MM.1S (cell line): ENCODE measurements at regions not wholly inside any gene's neighbourhood (a gene's known extent, or its start where the extent isn't known, plus 50 kb on each side); places are given as distances from the start of the nearest gene placed in this dataset.
"Not testable (repeated sequence)": the region's sequence is repeated elsewhere in the genome, so short reads cannot be mapped to it uniquely, and the experiment has no call there.

ENCODE experiments used
- DNase-seq: peaks from one replicate; pipeline ENCODE4 v3.0.0-alpha.2; 2015
- H2AFZ ChIP-seq: fragments of 300-600 bp; sonication (generic); 2 replicates; pipeline ENCODE4 v1.6.0; 2016; ENCODE audit warnings: antibody characterized with exemption, low read length
- H3F3A ChIP-seq: fragments of 300-600 bp; sonication (generic); 2 replicates; pipeline ENCODE4 v1.6.1; 2016; ENCODE audit warnings: mild to moderate bottlenecking, antibody characterized with exemption, low read length, moderate library complexity, mixed read lengths; ENCODE audit not compliant: insufficient read depth
- H3K27ac ChIP-seq: fragments of 300-600 bp; sonication (generic); 2 replicates; pipeline ENCODE4 v1.5.1; 2016; ENCODE audit warnings: mild to moderate bottlenecking, low read length
- H3K27me3 ChIP-seq: fragments of 300-600 bp; sonication (generic); replicated peaks from 2 replicates; pipeline ENCODE4 v1.6.0; 2016; ENCODE audit warnings: low read length; ENCODE audit not compliant: insufficient read depth
- H3K36me3 ChIP-seq: fragments of 300-600 bp; sonication (generic); replicated peaks from 2 replicates; pipeline ENCODE4 v1.6.1; 2016; ENCODE audit warnings: mild to moderate bottlenecking, low read length, mixed read lengths; ENCODE audit not compliant: insufficient read depth
- H3K4me1 ChIP-seq: fragments of 300-600 bp; sonication (generic); 2 replicates; pipeline ENCODE4 v1.6.1; 2016; ENCODE audit warnings: low read length, mixed read lengths
- H3K4me2 ChIP-seq: fragments of 300-600 bp; sonication (generic); 2 replicates; pipeline ENCODE4 v1.6.0; 2016; ENCODE audit warnings: low read depth, low read length
- H3K4me3 ChIP-seq: fragments of 300-600 bp; sonication (generic); 2 replicates; pipeline ENCODE4 v1.5.1; 2016; ENCODE audit warnings: low read length, mixed read lengths
- H3K79me2 ChIP-seq: fragments of 300-600 bp; sonication (generic); 2 replicates; pipeline ENCODE4 v1.6.1; 2016; ENCODE audit warnings: mixed run types, low read length, mixed read lengths
- H3K9ac ChIP-seq: fragments of 300-600 bp; sonication (generic); 2 replicates; pipeline ENCODE4 v1.6.1; 2016; ENCODE audit warnings: low read length, mixed read lengths
- H3K9me2 ChIP-seq: fragments of 300-600 bp; sonication (generic); replicated peaks from 2 replicates; pipeline ENCODE4 v1.6.1; 2016; ENCODE audit warnings: mild to moderate bottlenecking, low read length, mixed read lengths; ENCODE audit not compliant: insufficient read depth
- H3K9me3 ChIP-seq: fragments of 300-600 bp; sonication (generic); replicated peaks from 2 replicates; pipeline ENCODE4 v1.6.1; 2016; ENCODE audit warnings: mild to moderate bottlenecking, low read length, mixed read lengths; ENCODE audit not compliant: insufficient read depth
- H4K20me1 ChIP-seq: fragments of 300-600 bp; sonication (generic); 2 replicates; pipeline ENCODE4 v1.6.1; 2016; ENCODE audit warnings: mild to moderate bottlenecking, low read length, moderate library complexity, mixed read lengths; ENCODE audit not compliant: insufficient read depth
- CTCF ChIP-seq: fragments of 300-600 bp; sonication (generic); IDR thresholded peaks from 2 replicates; pipeline ENCODE4 v1.5.1; 2016; ENCODE audit warnings: antibody characterized with exemption, low read length, mixed read lengths
- EZH2 ChIP-seq: fragments of 300-600 bp; sonication (generic); optimal IDR thresholded peaks from 2 replicates; pipeline ENCODE3; 2017; ENCODE audit warnings: low read depth, mild to moderate bottlenecking, antibody characterized with exemption, low read length, mixed read lengths
- EZH2phosphoT487 ChIP-seq: fragments of 300-600 bp; sonication (generic); IDR thresholded peaks from 2 replicates; pipeline ENCODE4 v1.6.1; 2018; ENCODE audit warnings: antibody characterized with exemption, low read length

GRCh38 chr16:65807858-65808257 is 558.6 kb upstream of the CDH5 start:
- TF ChIP-seq EZH2phosphoT487, result no peak
- TF ChIP-seq CTCF, result no peak
- TF ChIP-seq EZH2, result no peak
- Histone ChIP-seq H3K9ac (no peak overlapping the region), H3K27ac (no peak overlapping the region), H3K9me3 (no peaks in the 10 kb centered on the region), H3K27me3 (no peaks in the 10 kb centered on the region), H3F3A (no peaks in the 10 kb centered on the region), H2AFZ (no peak overlapping the region), H3K36me3 (no peaks in the 10 kb centered on the region), H4K20me1 (no peaks in the 10 kb centered on the region), H3K9me2 (no peaks in the 10 kb centered on the region), H3K4me2 (no peak overlapping the region), H3K79me2 (no peaks in the 10 kb centered on the region), H3K4me3 (no peak overlapping the region), H3K4me1 (no peaks in the 10 kb centered on the region)
- no peak for DNase-seq

GRCh38 chr16:65805704-65806103 is 560.8 kb upstream of the CDH5 start:
- not testable (repeated sequence) for H3K36me3 ChIP-seq, H3K4me2 ChIP-seq, DNase-seq, H3K27me3 ChIP-seq, H2AFZ ChIP-seq, H3K9me2 ChIP-seq, H3K4me3 ChIP-seq, H3F3A ChIP-seq, H3K79me2 ChIP-seq, H3K9ac ChIP-seq, H3K27ac ChIP-seq, H3K4me1 ChIP-seq, H3K9me3 ChIP-seq, H4K20me1 ChIP-seq

- Histone ChIP-seq H3K9ac (no peak overlapping the region), H3K9me3 (no peaks in the 10 kb centered on the region), H3K79me2 (no peaks in the 10 kb centered on the region), H3K27ac (no peak overlapping the region), H3K36me3 (no peaks in the 10 kb centered on the region), H3K4me1 (no peaks in the 10 kb centered on the region), H3K4me2 (no peak overlapping the region), H3K9me2 (no peaks in the 10 kb centered on the region), H3F3A (no peaks in the 10 kb centered on the region), H4K20me1 (no peaks in the 10 kb centered on the region), H2AFZ (no peak overlapping the region), H3K4me3 (no peak overlapping the region), H3K27me3 (no peaks in the 10 kb centered on the region)
- no peak for DNase-seq
- TF ChIP-seq EZH2phosphoT487 (no peak), CTCF (no peak), EZH2 (no peak)
These were observed 570.0 kb upstream of the CDH5 start for GRCh38 chr16:65796481-65796880.

- Histone ChIP-seq H2AFZ (no peak overlapping the region), H3K9me2 (no peaks in the 10 kb centered on the region)
These were observed 571.5 kb upstream of the CDH5 start for GRCh38 chr16:65794973-65795372.

More at GRCh38 chr16:65794973-65795372, 571.5 kb upstream of the CDH5 start:
- H3K4me3 ChIP-seq, result no peak overlapping the region
- no peak overlapping the region for H3K9ac ChIP-seq
- H3K79me2 ChIP-seq, result no peaks in the 10 kb centered on the region
- H3K36me3 ChIP-seq, result no peaks in the 10 kb centered on the region
- no peaks in the 10 kb centered on the region for H3F3A ChIP-seq
- H4K20me1 ChIP-seq, result no peaks in the 10 kb centered on the region
- no peak for DNase-seq
- TF ChIP-seq EZH2phosphoT487, result no peak
- no peak for TF ChIP-seq CTCF
- no peaks in the 10 kb centered on the region for H3K27me3 ChIP-seq
- no peaks in the 10 kb centered on the region for H3K9me3 ChIP-seq
- H3K27ac ChIP-seq, result no peak overlapping the region
- no peaks in the 10 kb centered on the region for H3K4me1 ChIP-seq
- H3K4me2 ChIP-seq, result no peak overlapping the region
